ENCODE measurements at regions not wholly inside any gene's neighbourhood (a gene's known extent, or its start where the extent isn't known, plus 50 kb on each side); places are given as distances from the start of the nearest gene placed in this dataset.

GRCh38 chr3:87595798-87596197, 319.4 kb upstream of the POU1F1 start:
- no peak overlapping the region for H2AFZ ChIP-seq (replicated peaks; ENCODE audit: low read length, poor library complexity)

More at GRCh38 chr3:87595798-87596197, 319.4 kb upstream of the POU1F1 start:
- H3K56ac ChIP-seq (ENCODE audit: extremely low read depth, insufficient read depth, low read length) = no peak overlapping the region
- H3K18ac ChIP-seq (ENCODE audit: low read depth, low read length) = no peak overlapping the region
- H2AK5ac ChIP-seq (ENCODE audit: low read depth, low read length) = no peak overlapping the region
- no peak overlapping the region for H4K5ac ChIP-seq (ENCODE audit: low read depth, low read length)
- no peak overlapping the region for H3K9ac ChIP-seq (ENCODE audit: low read depth, low read length)
- H3K4me2 ChIP-seq (ENCODE audit: low read depth, low read length) = no peak overlapping the region
- ChIA-PET CTCF (interaction anchor here (0.6 kb wide), 1 partner anchor 216 kb away, joined by 3 read pairs; no protein-coding TSS in a partner anchor), POLR2A (ENCODE audit: unreplicated experiment) (no interaction called here)
- no TSS peak for BruUV-seq (replicated peaks)
- no peaks in the 10 kb centered on the region for H4K20me1 ChIP-seq (ENCODE audit: insufficient read depth, low read length)
- no peak overlapping the region for H3K23ac ChIP-seq (ENCODE audit: low read depth, low read length)
- no peak overlapping the region for H4K91ac ChIP-seq (ENCODE audit: insufficient read depth, low read depth, low read length)
- TF ChIP-seq FOS (IDR thresholded peaks at IDR 0.05; ENCODE audit: low read depth, low read length) = no peak
- TF ChIP-seq, protein P1, sequence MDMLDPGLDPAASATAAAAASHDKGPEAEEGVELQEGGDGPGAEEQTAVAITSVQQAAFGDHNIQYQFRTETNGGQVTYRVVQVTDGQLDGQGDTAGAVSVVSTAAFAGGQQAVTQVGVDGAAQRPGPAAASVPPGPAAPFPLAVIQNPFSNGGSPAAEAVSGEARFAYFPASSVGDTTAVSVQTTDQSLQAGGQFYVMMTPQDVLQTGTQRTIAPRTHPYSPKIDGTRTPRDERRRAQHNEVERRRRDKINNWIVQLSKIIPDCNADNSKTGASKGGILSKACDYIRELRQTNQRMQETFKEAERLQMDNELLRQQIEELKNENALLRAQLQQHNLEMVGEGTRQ (IDR thresholded peaks at IDR 0.05; ENCODE audit: low read depth, low read length) = no peak
- TF ChIP-seq NFE2L2 (IDR thresholded peaks at IDR 0.05; ENCODE audit: low read depth, low read length) = no peak
- no peak for TF ChIP-seq BHLHE40 (IDR thresholded peaks at IDR 0.05; ENCODE audit: low read depth, low read length)
- TF ChIP-seq, protein P2, sequence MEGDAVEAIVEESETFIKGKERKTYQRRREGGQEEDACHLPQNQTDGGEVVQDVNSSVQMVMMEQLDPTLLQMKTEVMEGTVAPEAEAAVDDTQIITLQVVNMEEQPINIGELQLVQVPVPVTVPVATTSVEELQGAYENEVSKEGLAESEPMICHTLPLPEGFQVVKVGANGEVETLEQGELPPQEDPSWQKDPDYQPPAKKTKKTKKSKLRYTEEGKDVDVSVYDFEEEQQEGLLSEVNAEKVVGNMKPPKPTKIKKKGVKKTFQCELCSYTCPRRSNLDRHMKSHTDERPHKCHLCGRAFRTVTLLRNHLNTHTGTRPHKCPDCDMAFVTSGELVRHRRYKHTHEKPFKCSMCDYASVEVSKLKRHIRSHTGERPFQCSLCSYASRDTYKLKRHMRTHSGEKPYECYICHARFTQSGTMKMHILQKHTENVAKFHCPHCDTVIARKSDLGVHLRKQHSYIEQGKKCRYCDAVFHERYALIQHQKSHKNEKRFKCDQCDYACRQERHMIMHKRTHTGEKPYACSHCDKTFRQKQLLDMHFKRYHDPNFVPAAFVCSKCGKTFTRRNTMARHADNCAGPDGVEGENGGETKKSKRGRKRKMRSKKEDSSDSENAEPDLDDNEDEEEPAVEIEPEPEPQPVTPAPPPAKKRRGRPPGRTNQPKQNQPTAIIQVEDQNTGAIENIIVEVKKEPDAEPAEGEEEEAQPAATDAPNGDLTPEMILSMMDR (conservative IDR thresholded peaks at IDR 0.05; ENCODE audit: low read depth, low read length) = no peak
- no peak for TF ChIP-seq CHD1 (IDR thresholded peaks at IDR 0.05; ENCODE audit: low read depth, low read length)
- TF ChIP-seq RAD21 (IDR thresholded peaks at IDR 0.05; ENCODE audit: low read length) = no peak
- TF ChIP-seq POLR2A (IDR thresholded peaks at IDR 0.05; ENCODE audit: low read depth, low read length) = no peak
- TF ChIP-seq RCOR1 (IDR thresholded peaks at IDR 0.05; ENCODE audit: insufficient replicate concordance, low read length) = no peak
- TF ChIP-seq RFX5 (IDR thresholded peaks at IDR 0.05; ENCODE audit: low read depth, low read length) = no peak
- no peak for TF ChIP-seq SMC3 (IDR thresholded peaks at IDR 0.05; ENCODE audit: low read depth, low read length)
- TF ChIP-seq ELK1 (IDR thresholded peaks at IDR 0.05; ENCODE audit: borderline replicate concordance, low read depth, low read length) = no peak
- no peak for TF ChIP-seq MAFK (IDR thresholded peaks at IDR 0.05; ENCODE audit: low read depth, low read length)
- no peak for TF ChIP-seq MAZ (IDR thresholded peaks at IDR 0.05; ENCODE audit: borderline replicate concordance, low read depth, low read length)
- H2AK9ac ChIP-seq (replicated peaks; ENCODE audit: low read depth, low read length, poor library complexity) = no peak overlapping the region
- WGBS, 2 experiments (ENCODE audit: extremely low coverage in 2 of 2, insufficient read length in 1 of 2) = no CpG with 5 or more reads among the region's 4 CpGs
- H4K8ac ChIP-seq (ENCODE audit: low read depth in 2 of 2, low read length in 2 of 2) = no peak overlapping the region
- H3K9me3 ChIP-seq (ENCODE audit: control insufficient read depth, insufficient read depth, low read length) = peaks cover 3% of the 10 kb centered on the region
- H2BK20ac ChIP-seq (ENCODE audit: low read depth, low read length) = no peak overlapping the region
- H3K4me3 ChIP-seq (ENCODE audit: insufficient read depth, low read depth, low read length) = no peak overlapping the region
- no peaks in the 10 kb centered on the region for H3K27me3 ChIP-seq (ENCODE audit: control insufficient read depth, insufficient read depth, low read length)
- DNase-seq (no peak), ATAC-seq (ENCODE audit: low read depth) (no peak)
- H2BK15ac ChIP-seq (ENCODE audit: low read depth, low read length) = no peak overlapping the region
- no peaks in the 10 kb centered on the region for H3K9me1 ChIP-seq (ENCODE audit: insufficient read depth, low read length)
- H3K36me3 ChIP-seq (ENCODE audit: control insufficient read depth, insufficient read depth, low read length) = no peaks in the 10 kb centered on the region
- no peaks in the 10 kb centered on the region for H3K79me1 ChIP-seq (ENCODE audit: low read depth in 1 of 2, low read length in 2 of 2)
- no peak overlapping the region for H2BK5ac ChIP-seq (ENCODE audit: low read depth, low read length, poor library complexity, severe bottlenecking)
- no peak overlapping the region for H3K14ac ChIP-seq (replicated peaks; ENCODE audit: low read depth, low read length)
- in situ Hi-C loops (cut with MboI; ENCODE audit: low sequenced_read_pairs) = no loop called here
- dilution Hi-C loops (cut with HindIII; ENCODE audit: low sequenced_read_pairs, unreplicated experiment) = no loop called here
- no peak overlapping the region for H3K27ac ChIP-seq (ENCODE audit: insufficient read depth, low read length)
- H3K4ac ChIP-seq (ENCODE audit: low read depth, low read length) = no peak overlapping the region
- no peak overlapping the region for H2BK120ac ChIP-seq (ENCODE audit: low read depth, low read length)
- H3K4me1 ChIP-seq (ENCODE audit: control insufficient read depth, insufficient read depth, low read length) = no peaks in the 10 kb centered on the region
- intact Hi-C loops (cut with micrococcal nuclease) = no loop called here

All from IMR-90 (cell line).